NCI-H2171 treated with DMSO at 0.1 percent for 48 hours (cell line): ENCODE measurements at regions not wholly inside any gene's neighbourhood (a gene's known extent, or its start where the extent isn't known, plus 50 kb on each side); places are given as distances from the start of the nearest gene placed in this dataset.

Experiments used
- DNase-seq: peaks from one replicate; lab custom pipeline; 2025; lab: John Stamatoyannopoulos, UW

- DNase-seq = no peak
These were observed 451.4 kb downstream of the EIPR1 start for GRCh38 chr2:2926009-2926857.

- DNase-seq = no peak
These were observed 455.5 kb downstream of the EIPR1 start for GRCh38 chr2:2922156-2922555.

DNA sequence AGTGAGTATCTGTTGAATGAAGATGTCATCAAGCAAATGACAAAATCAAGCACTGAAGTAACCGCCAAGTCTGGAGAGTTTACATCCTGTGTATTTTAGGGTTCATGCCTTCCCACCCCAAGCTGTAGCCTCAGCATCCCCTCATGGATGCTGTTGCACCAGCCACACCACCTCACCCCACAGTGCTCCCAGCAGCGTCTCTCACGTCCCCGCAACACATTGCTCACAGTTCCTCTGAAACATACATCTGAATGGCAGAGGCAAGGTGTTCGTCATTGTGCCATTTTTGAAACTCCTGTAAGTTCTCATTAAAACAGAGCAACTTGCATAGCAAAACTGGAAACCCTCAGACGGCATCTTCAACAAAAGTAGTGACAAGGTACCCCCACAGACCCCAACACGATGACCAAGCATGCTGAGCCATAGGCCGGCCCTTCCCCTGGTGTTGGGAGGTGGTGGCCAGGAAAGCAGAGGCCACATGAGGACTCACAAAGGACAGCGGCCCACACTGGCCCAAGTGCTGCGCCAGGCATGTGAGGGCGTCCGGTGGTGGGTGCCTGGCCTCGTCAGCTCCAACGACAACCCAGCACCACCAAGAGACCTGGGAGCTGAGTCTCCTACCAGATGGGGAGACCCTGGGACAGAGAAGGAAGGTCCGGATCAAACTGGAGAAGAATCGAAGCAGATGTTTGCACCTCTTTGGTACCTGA lies 456.5 kb downstream of the EIPR1 start:
- no peak for DNase-seq

- DNase-seq = peak; percentile 83
These were observed 457.8 kb downstream of the EIPR1 start for GRCh38 chr2:2919574-2920365.

- DNase-seq = no peak
These were observed 458.6 kb downstream of the EIPR1 start for GRCh38 chr2:2919026-2919425.

DNA sequence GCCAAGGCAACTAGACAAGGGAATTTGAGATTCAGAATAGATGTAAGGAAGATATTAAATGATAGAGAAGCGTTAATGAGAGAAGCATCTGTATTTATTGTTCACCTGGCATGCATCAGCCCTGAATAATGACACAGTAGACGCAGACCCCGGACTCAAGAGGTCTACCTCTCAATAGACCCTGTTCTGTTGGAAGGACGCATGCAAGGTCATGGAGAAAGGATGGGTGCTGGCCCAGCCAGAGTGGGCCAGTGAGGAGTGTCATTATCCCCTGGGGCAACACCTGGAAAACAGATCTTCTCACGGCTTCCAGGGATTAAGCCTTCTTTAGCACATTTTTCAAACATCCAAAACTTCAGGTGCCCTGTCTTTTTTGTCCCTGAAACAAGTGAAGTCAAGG lies 461.0 kb downstream of the EIPR1 start:
- DNase-seq = no peak

- DNase-seq = no peak
These were observed 463.4 kb downstream of the EIPR1 start for GRCh38 chr2:2914252-2914651.

DNA sequence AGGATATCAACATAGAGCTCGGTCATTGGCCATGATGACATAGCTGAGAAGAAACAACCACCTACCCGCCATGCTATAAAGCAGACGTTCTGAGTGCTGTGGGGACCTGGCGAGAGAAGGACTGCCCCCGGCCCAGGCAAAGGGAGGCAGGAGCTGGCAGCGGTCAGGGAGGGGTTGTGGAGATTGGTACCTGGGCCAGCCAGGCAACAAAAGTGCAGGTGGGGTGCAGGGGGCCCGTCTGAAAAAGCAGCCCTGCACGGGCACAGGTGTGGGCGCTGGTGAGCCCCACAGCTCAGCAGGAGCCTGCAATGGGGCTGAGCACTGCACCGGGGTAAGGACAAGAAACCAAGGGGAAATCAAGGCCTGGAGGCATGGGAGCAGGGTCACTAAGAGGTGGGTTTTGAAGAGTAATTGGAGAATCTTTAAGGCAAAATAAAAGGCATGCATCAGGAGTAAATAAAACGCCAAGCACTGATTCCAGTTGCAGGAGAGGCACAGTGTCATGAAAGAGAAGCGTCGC lies 464.0 kb downstream of the EIPR1 start:
- DNase-seq = no peak

DNA sequence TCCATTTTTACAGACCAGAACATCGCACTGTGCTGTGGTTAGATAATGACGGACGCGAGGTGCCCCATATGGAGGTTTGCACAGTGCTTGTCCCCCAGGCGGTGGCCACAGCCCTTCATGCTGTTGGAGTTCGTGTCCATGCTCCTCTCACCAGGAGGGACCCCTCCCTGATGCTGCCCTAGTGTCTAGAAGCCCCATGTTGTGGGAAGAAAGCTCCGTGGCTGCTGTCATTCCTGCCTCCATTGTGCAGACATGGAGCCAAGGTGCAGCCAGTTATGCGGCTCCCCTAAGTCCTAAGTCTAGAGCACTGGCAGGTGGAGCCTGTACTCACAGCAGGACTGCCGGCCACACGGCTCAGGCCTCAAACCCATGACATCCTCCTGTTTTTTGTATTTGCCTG lies 464.9 kb downstream of the EIPR1 start:
- no peak for DNase-seq

GRCh38 chr2:2912293-2912692 lies 465.3 kb downstream of the EIPR1 start:
- no peak for DNase-seq

- peak; percentile 43 for DNase-seq
These were observed 467.4 kb downstream of the EIPR1 start for GRCh38 chr2:2910259-2910658.

- DNase-seq = no peak
These were observed 468.3 kb downstream of the EIPR1 start for GRCh38 chr2:2909086-2910035.

- no peak for DNase-seq
These were observed 471.5 kb downstream of the EIPR1 start for GRCh38 chr2:2906091-2906490.

GRCh38 chr2:2904721-2905350 lies 472.8 kb downstream of the EIPR1 start:
- DNase-seq = peak; percentile 15

DNA sequence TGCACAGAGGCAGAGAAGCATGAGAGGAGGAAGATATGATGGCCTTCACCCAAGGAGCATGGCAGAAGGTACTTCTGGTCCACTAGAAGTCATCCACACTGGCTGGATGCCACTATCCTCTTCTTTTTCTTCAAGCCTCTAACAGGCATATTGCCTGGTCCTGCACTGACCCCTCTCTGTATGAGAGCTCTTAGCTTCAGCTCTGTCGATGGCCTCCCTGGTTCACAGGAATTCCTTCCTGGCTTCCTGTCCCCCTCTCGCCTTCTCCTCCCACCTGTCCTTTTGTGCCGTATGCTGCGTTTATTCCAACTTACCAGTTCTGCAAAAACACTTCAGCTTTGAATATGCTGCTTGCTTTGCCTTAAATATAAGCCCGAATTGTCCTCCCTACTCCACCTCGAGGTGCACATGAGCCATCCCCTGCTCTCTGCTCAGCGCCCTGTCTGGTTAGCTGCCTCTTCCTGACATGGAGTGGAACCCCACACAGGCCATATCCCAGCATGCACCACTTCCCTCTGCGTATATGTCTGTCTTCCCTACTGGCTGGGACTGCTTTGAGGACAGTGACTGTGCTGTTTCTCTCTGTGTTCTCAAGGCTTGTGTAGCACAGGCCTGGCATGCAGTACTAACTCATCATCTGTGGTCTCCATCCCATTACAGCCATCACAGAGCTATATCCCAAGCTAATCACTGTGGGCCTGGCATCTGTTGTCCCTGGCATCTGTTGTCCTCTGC lies 474.9 kb downstream of the EIPR1 start:
- DNase-seq = no peak

DNA sequence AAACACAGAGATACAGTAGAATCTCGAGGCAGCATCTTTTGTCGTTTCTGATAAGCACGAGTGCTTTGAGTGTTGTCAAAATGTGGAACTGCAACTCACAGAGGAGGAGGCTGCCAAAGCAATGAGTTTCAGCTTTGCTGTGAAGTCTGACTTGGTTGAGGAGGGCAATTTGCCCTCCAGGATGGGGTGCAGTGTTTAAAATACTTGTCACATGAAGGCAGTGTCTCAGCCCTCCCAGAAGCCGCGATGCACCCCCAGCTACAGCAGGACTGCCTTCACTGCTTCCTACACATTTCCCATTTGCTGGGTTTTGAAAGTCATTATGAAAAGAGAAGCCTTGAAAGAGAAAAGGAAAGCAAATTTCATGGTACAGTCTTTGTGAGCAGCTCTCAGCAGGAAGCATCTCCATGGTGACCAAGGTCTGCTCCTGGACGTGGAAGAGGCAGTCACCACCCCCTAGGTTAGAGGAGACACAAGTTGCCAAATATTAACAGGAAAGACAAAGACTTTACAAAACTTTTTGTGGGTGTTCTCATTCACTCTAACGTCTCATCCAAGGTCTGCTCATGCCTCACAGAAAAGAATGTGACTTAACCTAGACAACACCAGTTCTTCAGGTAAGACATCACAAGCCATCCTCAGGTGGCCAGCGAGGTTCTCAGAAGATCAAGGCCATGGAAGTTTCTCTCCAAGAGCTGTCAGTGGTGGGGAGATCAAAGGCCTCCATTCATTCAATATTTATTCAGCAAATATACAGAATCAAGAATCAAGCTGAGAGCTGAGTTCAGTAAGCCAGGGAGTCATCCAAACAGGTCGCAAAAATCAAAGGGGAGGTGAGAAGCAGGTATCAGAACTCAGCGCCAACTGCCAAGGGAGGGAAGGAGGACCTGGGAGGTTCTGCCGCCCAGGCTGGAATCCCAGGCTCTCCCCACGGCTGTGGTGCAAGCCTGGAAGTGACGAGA lies 476.0 kb downstream of the EIPR1 start:
- no peak for DNase-seq

GRCh38 chr2:2899826-2900225 lies 477.8 kb downstream of the EIPR1 start:
- DNase-seq = no peak

GRCh38 chr2:2898744-2899143 lies 478.9 kb downstream of the EIPR1 start:
- no peak for DNase-seq

GRCh38 chr2:2896643-2897042 lies 481.0 kb downstream of the EIPR1 start:
- no peak for DNase-seq
